ENCODE measurements at regions not wholly inside any gene's neighbourhood (a gene's known extent, or its start where the extent isn't known, plus 50 kb on each side); places are given as distances from the start of the nearest gene placed in this dataset.

- no peaks in the 10 kb centered on the region for H4K20me1 ChIP-seq (ENCODE audit: control insufficient read depth, insufficient read depth, low read length, poor library complexity, severe bottlenecking)
- H3K4me3 ChIP-seq (ENCODE audit: control extremely low read depth in 1 of 5, extremely low read depth in 1 of 5, insufficient read depth in 1 of 5, low read depth in 2 of 5, low read length in 4 of 5): no peak overlapping the region
- no peak overlapping the region for H3K9ac ChIP-seq (ENCODE audit: low read length)
- no peaks in the 10 kb centered on the region for H3K4me1 ChIP-seq (ENCODE audit: control insufficient read depth in 2 of 2, insufficient read depth in 2 of 2, low read length in 2 of 2)
- no peaks in the 10 kb centered on the region for H3K4me1 Mint-ChIP-seq
- CTCF ChIA-PET: no interaction called here
- DNase-seq (no peak), ATAC-seq (ENCODE audit: low read depth) (no peak)
- no peak overlapping the region for H3K27ac ChIP-seq (ENCODE audit: low read length in 2 of 2)
- intact Hi-C loops (cut with micrococcal nuclease): no loop called here
- H3K79me2 ChIP-seq (ENCODE audit: control insufficient read depth, insufficient read depth, low read length): no peaks in the 10 kb centered on the region
- no peak overlapping the region for H2AFZ ChIP-seq (ENCODE audit: insufficient read depth, low read depth, low read length, poor library complexity, severe bottlenecking)
- peaks cover 0 to 10% (median 2%) of the 10 kb centered on the region in 3 donors for H3K9me3 ChIP-seq (ENCODE audit: control extremely low read depth in 1 of 3, control insufficient read depth in 2 of 3, insufficient read depth in 1 of 3, low read length in 2 of 3)
- 88% methylated on average over 15 of the region's 21 CpGs for WGBS (ENCODE audit: insufficient coverage)
- no peak for TF ChIP-seq EZH2 (IDR thresholded peaks at IDR 0.05; ENCODE audit: borderline replicate concordance, insufficient read depth, low read depth, low read length, poor library complexity, severe bottlenecking)
- TF ChIP-seq CTCF (IDR thresholded peaks at IDR 0.05): no peak
- H3K27me3 ChIP-seq (replicated peaks in 1 of 4; ENCODE audit: control extremely low read depth in 1 of 4, control insufficient read depth in 3 of 4, insufficient read depth in 4 of 4, low read length in 3 of 4): peaks cover 0 to 9% (median 0%) of the 10 kb centered on the region in 4 experiments
- peaks cover 17% of the 10 kb centered on the region for H3K27me3 Mint-ChIP-seq
- peaks cover 13% of the 10 kb centered on the region for H3K9me3 Mint-ChIP-seq (ENCODE audit: insufficient read depth)
- no peak overlapping the region for H3K27ac Mint-ChIP-seq
- POLR2A ChIA-PET: no interaction called here
- no peak overlapping the region for H3K4me2 ChIP-seq (replicated peaks; ENCODE audit: low read depth, low read length, poor library complexity, severe bottlenecking)
- no peaks in the 10 kb centered on the region for H3K36me3 ChIP-seq (replicated peaks in 1 of 2; ENCODE audit: control extremely low read depth in 1 of 2, control insufficient read depth in 1 of 2, extremely low read depth in 1 of 2, insufficient read depth in 2 of 2, low read length in 1 of 2)
- H3K4me3 Mint-ChIP-seq: no peak overlapping the region
Observed at GRCh38 chr5:1744393-1745122, 55.1 kb downstream of the MRPL36 start.

- POLR2A ChIA-PET: no interaction called here
- peaks cover 19% of the 10 kb centered on the region for H3K27me3 Mint-ChIP-seq
- peaks cover 13% of the 10 kb centered on the region for H3K9me3 Mint-ChIP-seq (ENCODE audit: insufficient read depth)
Observed at GRCh38 chr5:1743769-1744085, 55.9 kb downstream of the MRPL36 start.

More at GRCh38 chr5:1743769-1744085, 55.9 kb downstream of the MRPL36 start:
- ATAC-seq (ENCODE audit: low read depth) (no peak), DNase-seq (no peak)
- intact Hi-C loops (cut with micrococcal nuclease): no loop called here
- CTCF ChIA-PET: no interaction called here
- Mint-ChIP-seq H3K27ac (no peak overlapping the region), H3K4me1 (no peaks in the 10 kb centered on the region), H3K4me3 (no peak overlapping the region)
- Histone ChIP-seq H3K27ac (ENCODE audit: low read length in 2 of 2) (no peak overlapping the region), H4K20me1 (ENCODE audit: control insufficient read depth, insufficient read depth, low read length, poor library complexity, severe bottlenecking) (no peaks in the 10 kb centered on the region), H3K4me3 (ENCODE audit: control extremely low read depth in 1 of 5, extremely low read depth in 1 of 5, insufficient read depth in 1 of 5, low read depth in 2 of 5, low read length in 4 of 5) (no peak overlapping the region), H3K27me3 (replicated peaks in 1 of 4; ENCODE audit: control extremely low read depth in 1 of 4, control insufficient read depth in 3 of 4, insufficient read depth in 4 of 4, low read length in 3 of 4) (peaks cover 0 to 9% (median 0%) of the 10 kb centered on the region in 4 experiments), H3K9me3 (ENCODE audit: control extremely low read depth in 1 of 3, control insufficient read depth in 2 of 3, insufficient read depth in 1 of 3, low read length in 2 of 3) (peaks cover 0 to 10% (median 2%) of the 10 kb centered on the region in 3 donors), H2AFZ (ENCODE audit: insufficient read depth, low read depth, low read length, poor library complexity, severe bottlenecking) (no peak overlapping the region), H3K4me2 (replicated peaks; ENCODE audit: low read depth, low read length, poor library complexity, severe bottlenecking) (no peak overlapping the region), H3K9ac (ENCODE audit: low read length) (no peak overlapping the region), H3K4me1 (ENCODE audit: control insufficient read depth in 2 of 2, insufficient read depth in 2 of 2, low read length in 2 of 2) (no peaks in the 10 kb centered on the region), H3K36me3 (replicated peaks in 1 of 2; ENCODE audit: control extremely low read depth in 1 of 2, control insufficient read depth in 1 of 2, extremely low read depth in 1 of 2, insufficient read depth in 2 of 2, low read length in 1 of 2) (no peaks in the 10 kb centered on the region), H3K79me2 (ENCODE audit: control insufficient read depth, insufficient read depth, low read length) (no peaks in the 10 kb centered on the region)
- no peak for TF ChIP-seq EZH2 (IDR thresholded peaks at IDR 0.05; ENCODE audit: borderline replicate concordance, insufficient read depth, low read depth, low read length, poor library complexity, severe bottlenecking)
- TF ChIP-seq CTCF (IDR thresholded peaks at IDR 0.05): no peak
- WGBS (ENCODE audit: insufficient coverage): 70% methylated on average over 4 of the region's 5 CpGs
